ENCODE measurements at regions not wholly inside any gene's neighbourhood (a gene's known extent, or its start where the extent isn't known, plus 50 kb on each side); places are given as distances from the start of the nearest gene placed in this dataset.

GRCh38 chr5:56745864-56746263 lies 69.5 kb upstream of the MAP3K1 start:
- TF ChIP-seq EZH2 (IDR thresholded peaks at IDR 0.05; ENCODE audit: borderline replicate concordance, low read length): no peak
- TF ChIP-seq CTCF (conservative IDR thresholded peaks at IDR 0.05 in 1 of 2, IDR thresholded peaks at IDR 0.05 in 1 of 2; ENCODE audit: extremely low read depth in 1 of 2, insufficient read depth in 1 of 2, low read depth in 1 of 2, low read length in 2 of 2): no peak

Data from mammary epithelial cell (primary cell).